A673 (cell line): ENCODE measurements at regions not wholly inside any gene's neighbourhood (a gene's known extent, or its start where the extent isn't known, plus 50 kb on each side); places are given as distances from the start of the nearest gene placed in this dataset.

Source experiments
- BruUV-seq: library from RNA; stranded (reverse); fragments of 400-500 nt; replicated peaks from 2 replicates; lab custom pipeline; 2021; lab: Mats Ljungman, UMichigan
- CTCF ChIA-PET: fragments of 300-600 bp; sonication (Branson Sonifier 250); formaldehyde crosslinking; loops from one replicate; lab custom pipeline; 2022; ENCODE audit warnings: antibody characterized with exemption; lab: Charles Lee
- POLR2A ChIA-PET: fragments of 300-600 bp; sonication (Branson Sonifier 250); formaldehyde crosslinking; loops from one replicate; lab custom pipeline; 2022; ENCODE audit warnings: antibody characterized with exemption; ENCODE audit not compliant: low non-redundant PET; lab: Charles Lee
- DNase-seq: peaks from one replicate; pipeline ENCODE4 v3.0.0-alpha.2; 2015; ENCODE audit warnings: low spot score
- H3K27ac ChIP-seq: fragments of 200-600 bp; sonication (generic); 2 replicates; pipeline ENCODE4 v1.5.1; 2016; ENCODE audit warnings: mixed run types, low read depth, mild to moderate bottlenecking, mixed read lengths, antibody characterized with exemption, low read length; ENCODE audit not compliant: poor library complexity, severe bottlenecking
- H3K27me3 ChIP-seq: fragments of 200-600 bp; sonication (generic); replicated peaks from 2 replicates; pipeline ENCODE4 v1.6.1; 2017; ENCODE audit warnings: mixed run types, low read depth, mild to moderate bottlenecking, mixed read lengths, antibody characterized with exemption, low read length; ENCODE audit not compliant: insufficient read depth, poor library complexity
- H3K36me3 ChIP-seq: fragments of 200-600 bp; sonication (generic); 2 replicates; pipeline ENCODE4 v1.6.1; 2016; ENCODE audit warnings: mixed run types, mild to moderate bottlenecking, mixed read lengths, antibody characterized with exemption, low read length; ENCODE audit not compliant: insufficient read depth, poor library complexity, severe bottlenecking
- H3K4me1 ChIP-seq: fragments of 200-600 bp; sonication (generic); 2 replicates; pipeline ENCODE4 v1.6.1; 2017; ENCODE audit warnings: mixed run types, mild to moderate bottlenecking, mixed read lengths, antibody characterized with exemption, low read length; ENCODE audit not compliant: insufficient read depth, poor library complexity, severe bottlenecking
- H3K4me3 ChIP-seq: fragments of 200-600 bp; sonication (generic); 2 replicates; pipeline ENCODE4 v1.5.1; 2016; ENCODE audit warnings: low read depth, mixed run types, mild to moderate bottlenecking, mixed read lengths, low read length; ENCODE audit not compliant: poor library complexity, severe bottlenecking
- H3K9me3 ChIP-seq: fragments of 200-600 bp; sonication (generic); 2 replicates; pipeline ENCODE4 v1.6.1; 2016; ENCODE audit warnings: mixed run types, low read depth, mild to moderate bottlenecking, mixed read lengths, antibody characterized with exemption, low read length; ENCODE audit not compliant: poor library complexity, severe bottlenecking
- CTCF ChIP-seq: fragments of 300-800, 200-600 bp; sonication (generic); conservative IDR thresholded peaks from 2 replicates; pipeline ENCODE4 v1.5.1; 2017; ENCODE audit warnings: low read depth, mild to moderate bottlenecking, antibody characterized with exemption, low read length, moderate library complexity, mixed read lengths
- EZH2 ChIP-seq: fragments of 200-600 bp; sonication (generic); IDR thresholded peaks from 2 replicates; pipeline ENCODE4 v1.6.1; 2017; ENCODE audit warnings: borderline replicate concordance, low read depth, mild to moderate bottlenecking, mixed read lengths, antibody characterized with exemption, low read length; ENCODE audit not compliant: poor library complexity, severe bottlenecking
- intact Hi-C: fragments of 100-400 bp; cut with micrococcal nuclease; formaldehyde crosslinking; loops from one replicate; pipeline ENCODE4 v1.10.0; 2022; ENCODE audit not compliant: unreplicated experiment

- H3K9me3 ChIP-seq: no peaks in the 10 kb centered on the region
- no peaks in the 10 kb centered on the region for H3K36me3 ChIP-seq
- intact Hi-C loops: no loop called here
- no peaks in the 10 kb centered on the region for H3K27me3 ChIP-seq
- no peaks in the 10 kb centered on the region for H3K4me1 ChIP-seq
- CTCF ChIA-PET: no interaction called here
- POLR2A ChIA-PET: interaction anchor here (0.8 kb wide), 1 partner anchor 57 kb away, joined by 4 read pairs; no protein-coding TSS in a partner anchor
- BruUV-seq: no TSS peak
- no peak overlapping the region for H3K4me3 ChIP-seq
- no peak for DNase-seq
- no peak overlapping the region for H3K27ac ChIP-seq
- no peak for TF ChIP-seq CTCF
- no peak for TF ChIP-seq EZH2
Observed at GRCh38 chr15:35937380-35937779, 391.4 kb upstream of the DPH6 start.

GRCh38 chr15:35944945-35945585, 399.1 kb upstream of the DPH6 start:
- ChIA-PET CTCF (no interaction called here), POLR2A (no interaction called here)
- no TSS peak for BruUV-seq
- Histone ChIP-seq H3K4me1 (no peaks in the 10 kb centered on the region), H3K36me3 (no peaks in the 10 kb centered on the region), H3K9me3 (no peaks in the 10 kb centered on the region), H3K4me3 (no peak overlapping the region), H3K27ac (no peak overlapping the region), H3K27me3 (no peaks in the 10 kb centered on the region)
- no peak for DNase-seq
- TF ChIP-seq EZH2 (no peak), CTCF (no peak)
- intact Hi-C loops: no loop called here

- CTCF ChIA-PET: no interaction called here
- peaks cover 10% of the 10 kb centered on the region for H3K4me1 ChIP-seq
- no peak for DNase-seq
- intact Hi-C loops: no loop called here
- no peak overlapping the region for H3K4me3 ChIP-seq
- H3K36me3 ChIP-seq: no peaks in the 10 kb centered on the region
- BruUV-seq: no TSS peak
- H3K27ac ChIP-seq: no peak overlapping the region
- H3K27me3 ChIP-seq: no peaks in the 10 kb centered on the region
- H3K9me3 ChIP-seq: no peaks in the 10 kb centered on the region
- POLR2A ChIA-PET: no interaction called here
- no peak for TF ChIP-seq CTCF
- no peak for TF ChIP-seq EZH2
Observed at GRCh38 chr15:35953424-35953823, 407.5 kb upstream of the DPH6 start.
